Activated B cell treated with CpG ODN at 0.5 μM for 24 hours (primary cell): ENCODE measurements at regions not wholly inside any gene's neighbourhood (a gene's known extent, or its start where the extent isn't known, plus 50 kb on each side); places are given as distances from the start of the nearest gene placed in this dataset.

Experiments used
- ATAC-seq: fragments of 200-7000 bp; cut with Tn5 transposase; one replicate; pipeline ENCODE4 v1.10.0; 2021; ENCODE audit warnings: low read depth, mild to moderate bottlenecking, moderate library complexity
- CTCF ChIA-PET: fragments of 350-600 bp; sonication (Branson Sonifier 250); formaldehyde crosslinking; loops from one replicate; lab custom pipeline; 2021; ENCODE audit warnings: antibody characterized with exemption; lab: Charles Lee
- POLR2A ChIA-PET: fragments of 350-600 bp; sonication (Branson Sonifier 250); formaldehyde crosslinking; loops from one replicate; lab custom pipeline; 2021; ENCODE audit warnings: antibody characterized with exemption; lab: Charles Lee
- DNase-seq: peaks from one replicate; pipeline ENCODE4 v3.0.0; 2022
- H3K27ac Mint-ChIP-seq: one replicate; pipeline ENCODE4 v1.8.0; 2020; ENCODE audit warnings: mixed read lengths
- H3K27me3 Mint-ChIP-seq: one replicate; pipeline ENCODE4 v1.8.0; 2021; ENCODE audit warnings: mixed read lengths
- H3K36me3 Mint-ChIP-seq: one replicate; pipeline ENCODE4 v1.8.0; 2021; ENCODE audit warnings: low read depth, mixed read lengths
- H3K4me1 Mint-ChIP-seq: one replicate; pipeline ENCODE4 v1.8.0; 2021; ENCODE audit warnings: mixed read lengths
- H3K4me3 Mint-ChIP-seq: one replicate; pipeline ENCODE4 v1.8.0; 2020; ENCODE audit warnings: mild to moderate bottlenecking, mixed read lengths
- H3K9me3 Mint-ChIP-seq: one replicate; pipeline ENCODE4 v1.8.0; 2020; ENCODE audit warnings: mixed read lengths
- intact Hi-C: fragments of 100-400 bp; cut with micrococcal nuclease; formaldehyde crosslinking; loops from one replicate; pipeline ENCODE4 v1.15.1; 2024
- TF ChIP-seq, protein P1 (sequence below): fragments of 200-600 bp; IDR thresholded peaks from one replicate; pipeline ENCODE4 v1.8.0; 2022; ENCODE audit warnings: antibody characterized with exemption, mild to moderate bottlenecking

DNA sequence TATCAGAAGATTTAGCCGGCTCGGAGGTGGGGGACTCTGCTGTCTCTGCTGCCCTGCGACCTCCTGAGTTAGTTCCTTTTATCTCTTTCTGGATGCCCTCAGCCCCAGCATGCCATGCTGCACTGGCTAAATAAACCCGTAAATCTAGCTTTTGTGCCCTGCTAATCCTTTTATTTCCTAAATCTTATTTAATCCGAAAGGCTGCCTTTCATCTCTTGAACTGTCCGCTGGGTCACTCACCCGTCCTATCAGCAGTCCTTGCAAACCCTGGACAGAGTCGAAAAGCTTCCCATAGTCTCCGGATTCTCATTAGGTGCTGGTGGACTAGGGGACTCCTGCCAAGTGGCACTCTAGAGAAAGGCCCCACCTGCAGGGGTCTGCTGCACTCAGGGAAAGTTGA is 122.0 kb upstream of the APCDD1 start:
- intact Hi-C loops = no loop called here
- no peak overlapping the region for H3K27ac Mint-ChIP-seq
- no peaks in the 10 kb centered on the region for H3K9me3 Mint-ChIP-seq
- POLR2A ChIA-PET = no interaction called here
- H3K4me1 Mint-ChIP-seq = no peaks in the 10 kb centered on the region
- no peak for ATAC-seq
- no peaks in the 10 kb centered on the region for H3K36me3 Mint-ChIP-seq
- H3K4me3 Mint-ChIP-seq = no peak overlapping the region
- DNase-seq = no peak
- peaks cover 2% of the 10 kb centered on the region for H3K27me3 Mint-ChIP-seq
- CTCF ChIA-PET = no interaction called here
- TF ChIP-seq, protein P1, sequence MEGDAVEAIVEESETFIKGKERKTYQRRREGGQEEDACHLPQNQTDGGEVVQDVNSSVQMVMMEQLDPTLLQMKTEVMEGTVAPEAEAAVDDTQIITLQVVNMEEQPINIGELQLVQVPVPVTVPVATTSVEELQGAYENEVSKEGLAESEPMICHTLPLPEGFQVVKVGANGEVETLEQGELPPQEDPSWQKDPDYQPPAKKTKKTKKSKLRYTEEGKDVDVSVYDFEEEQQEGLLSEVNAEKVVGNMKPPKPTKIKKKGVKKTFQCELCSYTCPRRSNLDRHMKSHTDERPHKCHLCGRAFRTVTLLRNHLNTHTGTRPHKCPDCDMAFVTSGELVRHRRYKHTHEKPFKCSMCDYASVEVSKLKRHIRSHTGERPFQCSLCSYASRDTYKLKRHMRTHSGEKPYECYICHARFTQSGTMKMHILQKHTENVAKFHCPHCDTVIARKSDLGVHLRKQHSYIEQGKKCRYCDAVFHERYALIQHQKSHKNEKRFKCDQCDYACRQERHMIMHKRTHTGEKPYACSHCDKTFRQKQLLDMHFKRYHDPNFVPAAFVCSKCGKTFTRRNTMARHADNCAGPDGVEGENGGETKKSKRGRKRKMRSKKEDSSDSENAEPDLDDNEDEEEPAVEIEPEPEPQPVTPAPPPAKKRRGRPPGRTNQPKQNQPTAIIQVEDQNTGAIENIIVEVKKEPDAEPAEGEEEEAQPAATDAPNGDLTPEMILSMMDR = no peak

DNA sequence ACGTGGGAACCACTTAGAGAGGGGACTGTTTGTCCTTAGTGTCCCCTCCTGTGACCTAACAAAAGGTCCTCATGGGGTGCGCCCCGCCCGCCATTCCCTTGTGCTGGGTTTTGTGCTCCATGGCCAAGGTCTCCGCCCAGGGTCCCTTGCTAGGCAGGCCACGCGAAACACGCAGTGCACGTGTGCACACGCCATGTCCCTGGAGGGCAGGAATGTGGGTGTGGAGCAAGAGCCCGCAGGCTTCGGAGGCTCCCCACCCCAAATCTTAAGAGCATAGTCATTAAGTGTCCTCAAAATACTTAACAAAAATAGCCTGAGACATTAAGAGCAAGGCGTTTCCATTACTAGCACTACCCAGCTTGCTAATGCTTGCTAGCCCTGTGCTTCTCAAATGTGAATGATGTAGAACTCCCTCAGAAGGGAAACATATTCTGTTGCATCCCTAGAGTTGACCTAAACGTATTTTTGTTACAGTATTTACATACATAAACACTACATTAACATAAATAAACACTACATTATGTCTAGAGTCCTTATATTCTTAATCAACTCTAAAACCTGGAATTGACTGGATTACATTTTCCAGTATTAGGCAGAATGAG is 117.6 kb upstream of the APCDD1 start:
- no peak overlapping the region for H3K27ac Mint-ChIP-seq
- TF ChIP-seq, protein P1 = no peak
- CTCF ChIA-PET = no interaction called here
- no peak for DNase-seq
- H3K4me3 Mint-ChIP-seq = no peak overlapping the region
- no peak for ATAC-seq
- peaks cover 3% of the 10 kb centered on the region for H3K9me3 Mint-ChIP-seq
- POLR2A ChIA-PET = no interaction called here
- no peaks in the 10 kb centered on the region for H3K36me3 Mint-ChIP-seq
- intact Hi-C loops = no loop called here
- H3K4me1 Mint-ChIP-seq = no peaks in the 10 kb centered on the region
- H3K27me3 Mint-ChIP-seq = no peaks in the 10 kb centered on the region

DNA sequence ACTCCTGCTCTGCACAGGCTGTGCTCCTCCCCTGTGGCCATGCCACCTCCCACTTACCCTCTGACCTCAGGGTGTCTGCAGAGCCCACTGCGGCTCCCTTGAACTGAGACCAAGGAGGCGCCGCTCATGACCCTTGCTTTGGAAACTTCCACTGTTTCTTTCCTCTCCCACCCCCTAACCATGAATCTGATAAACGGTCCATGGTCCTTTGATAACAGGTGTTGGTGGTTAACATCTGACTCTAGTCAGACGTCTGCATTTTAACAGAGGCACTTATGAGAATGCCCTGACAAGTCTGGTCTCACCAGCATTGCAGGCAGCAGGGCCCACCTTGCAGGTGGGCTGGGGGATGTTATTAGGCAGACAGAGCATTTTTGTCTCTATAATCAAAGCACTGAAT is 113.6 kb upstream of the APCDD1 start:
- Mint-ChIP-seq H3K9me3 (peaks cover 3% of the 10 kb centered on the region), H3K27me3 (no peaks in the 10 kb centered on the region), H3K36me3 (no peaks in the 10 kb centered on the region), H3K4me1 (no peaks in the 10 kb centered on the region), H3K27ac (no peak overlapping the region), H3K4me3 (no peak overlapping the region)
- POLR2A ChIA-PET = no interaction called here
- CTCF ChIA-PET = no interaction called here
- TF ChIP-seq, protein P1 = no peak
- DNase-seq (no peak), ATAC-seq (no peak)
- intact Hi-C loops = no loop called here

DNA sequence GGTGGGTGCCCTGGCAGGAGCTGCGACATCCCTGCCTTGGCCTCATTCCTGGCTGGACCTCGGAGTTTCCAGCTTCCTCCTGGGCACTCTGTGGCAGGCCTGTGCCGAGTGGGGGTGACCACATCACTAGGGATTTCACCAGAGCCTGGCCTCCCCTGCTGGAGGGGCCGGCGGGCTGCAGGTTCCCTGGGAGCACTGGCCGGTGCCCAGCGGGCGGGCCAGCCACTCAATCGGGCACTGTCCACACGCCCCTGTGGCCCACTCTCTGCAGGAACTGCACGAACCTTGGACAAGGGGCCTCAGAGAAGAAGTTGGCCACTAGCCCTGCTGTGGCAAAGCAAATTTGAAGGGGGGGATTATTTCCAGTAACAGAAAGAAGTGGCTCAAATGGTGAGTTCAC is 110.7 kb upstream of the APCDD1 start:
- ATAC-seq (no peak), DNase-seq (no peak)
- CTCF ChIA-PET = no interaction called here
- Mint-ChIP-seq H3K4me1 (no peaks in the 10 kb centered on the region), H3K9me3 (peaks cover 3% of the 10 kb centered on the region), H3K27me3 (no peaks in the 10 kb centered on the region), H3K4me3 (no peak overlapping the region), H3K36me3 (no peaks in the 10 kb centered on the region), H3K27ac (no peak overlapping the region)
- POLR2A ChIA-PET = no interaction called here
- TF ChIP-seq, protein P1 = no peak
- intact Hi-C loops = no loop called here

DNA sequence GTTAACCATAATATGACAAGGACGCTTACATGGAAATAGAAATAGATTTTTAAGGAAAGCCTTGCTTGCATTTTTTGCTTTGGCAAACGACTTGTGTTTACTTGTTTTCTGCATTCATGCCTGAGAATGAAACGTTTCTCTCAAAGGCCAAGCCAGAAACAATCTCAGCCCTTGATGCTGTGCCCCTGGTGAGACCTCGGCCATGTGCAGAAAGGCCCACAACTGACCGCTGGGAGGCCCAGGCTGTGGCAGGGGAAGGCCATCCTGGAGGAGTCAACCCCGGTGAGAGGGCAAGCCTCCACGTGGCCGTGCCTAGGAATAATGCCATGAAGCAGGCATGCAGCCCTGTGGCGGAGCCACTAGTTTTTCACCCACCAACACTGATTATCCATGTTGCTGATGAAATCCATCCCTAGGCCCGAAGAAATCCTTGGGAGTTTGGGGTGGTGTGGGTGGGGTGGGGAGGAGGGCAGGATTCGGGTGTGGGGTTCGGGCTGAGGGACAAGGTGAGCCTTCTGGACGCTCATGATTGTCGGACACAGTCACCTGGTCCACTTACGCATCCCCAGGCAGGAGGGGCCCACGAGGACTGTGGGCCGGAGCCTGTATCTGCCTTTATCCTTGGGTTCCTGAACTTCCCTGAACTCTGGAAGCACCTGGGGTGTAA is 107.6 kb upstream of the APCDD1 start:
- ATAC-seq (no peak), DNase-seq (no peak)
- no peaks in the 10 kb centered on the region for H3K27me3 Mint-ChIP-seq
- H3K4me1 Mint-ChIP-seq = no peaks in the 10 kb centered on the region
- H3K9me3 Mint-ChIP-seq = no peaks in the 10 kb centered on the region
- ChIA-PET CTCF (no interaction called here), POLR2A (no interaction called here)
- no peak overlapping the region for H3K27ac Mint-ChIP-seq
- TF ChIP-seq, protein P1 = no peak
- H3K36me3 Mint-ChIP-seq = no peaks in the 10 kb centered on the region
- H3K4me3 Mint-ChIP-seq = no peak overlapping the region
- intact Hi-C loops = no loop called here
